ENCODE measurements at regions not wholly inside any gene's neighbourhood (a gene's known extent, or its start where the extent isn't known, plus 50 kb on each side); places are given as distances from the start of the nearest gene placed in this dataset.

GRCh38 chr12:75900226-75900625 lies 131.3 kb downstream of the PHLDA1 start:
- no peak for TF ChIP-seq HDGF (IDR thresholded peaks at IDR 0.05; ENCODE audit: borderline replicate concordance)
- TF ChIP-seq NFRKB (IDR thresholded peaks at IDR 0.05) = no peak
- no peak for TF ChIP-seq CTBP1 (IDR thresholded peaks at IDR 0.05; ENCODE audit: borderline replicate concordance)
- TF ChIP-seq FOXM1 (IDR thresholded peaks at IDR 0.05; ENCODE audit: borderline replicate concordance) = no peak
- no peak for TF ChIP-seq FOXA1 (IDR thresholded peaks at IDR 0.05)
- TF ChIP-seq TARDBP (IDR thresholded peaks at IDR 0.05) = no peak
- CTCF ChIA-PET = no interaction called here
- POLR2A ChIA-PET = no interaction called here
- DNase-seq (ENCODE audit: extremely low spot score) = no peak

- DNase-seq (ENCODE audit: extremely low spot score) = no peak
- TF ChIP-seq NFRKB (IDR thresholded peaks at IDR 0.05) = no peak
- TF ChIP-seq FOXK2 (IDR thresholded peaks at IDR 0.05) = no peak
- TF ChIP-seq FOXM1 (IDR thresholded peaks at IDR 0.05; ENCODE audit: borderline replicate concordance) = no peak
- no peak for TF ChIP-seq TARDBP (IDR thresholded peaks at IDR 0.05)
- TF ChIP-seq CTBP1 (IDR thresholded peaks at IDR 0.05; ENCODE audit: borderline replicate concordance) = no peak
- no peak for TF ChIP-seq ZNF384 (IDR thresholded peaks at IDR 0.05)
- no peak for TF ChIP-seq SUZ12 (IDR thresholded peaks at IDR 0.05)
- TF ChIP-seq PKNOX1 (IDR thresholded peaks at IDR 0.05) = no peak
- no peak for TF ChIP-seq LEF1 (IDR thresholded peaks at IDR 0.05; ENCODE audit: borderline replicate concordance)
- TF ChIP-seq L3MBTL2 (conservative IDR thresholded peaks at IDR 0.05) = no peak
- TF ChIP-seq BHLHE40 (IDR thresholded peaks at IDR 0.05; ENCODE audit: borderline replicate concordance) = no peak
- no peak for TF ChIP-seq ARNT (IDR thresholded peaks at IDR 0.05)
- TF ChIP-seq SP1 (IDR thresholded peaks at IDR 0.05) = no peak
- no peak for TF ChIP-seq HDGF (IDR thresholded peaks at IDR 0.05; ENCODE audit: borderline replicate concordance)
- no peak for TF ChIP-seq FOXA1 (IDR thresholded peaks at IDR 0.05)
- TF ChIP-seq ELF4 (IDR thresholded peaks at IDR 0.05) = no peak
- ChIA-PET CTCF (no interaction called here), POLR2A (no interaction called here)
Measured at GRCh38 chr12:75894965-75895754, 136.4 kb downstream of the PHLDA1 start.

GRCh38 chr12:75893765-75894164 lies 137.8 kb downstream of the PHLDA1 start:
- CTCF ChIA-PET = no interaction called here
- no peak for DNase-seq (ENCODE audit: extremely low spot score)
- TF ChIP-seq FOXM1 (IDR thresholded peaks at IDR 0.05; ENCODE audit: borderline replicate concordance) (no peak), FOXA1 (IDR thresholded peaks at IDR 0.05) (no peak), HDGF (IDR thresholded peaks at IDR 0.05; ENCODE audit: borderline replicate concordance) (no peak), CTBP1 (IDR thresholded peaks at IDR 0.05; ENCODE audit: borderline replicate concordance) (no peak), ZNF384 (IDR thresholded peaks at IDR 0.05) (no peak), BHLHE40 (IDR thresholded peaks at IDR 0.05; ENCODE audit: borderline replicate concordance) (no peak), SUZ12 (IDR thresholded peaks at IDR 0.05) (no peak), NFRKB (IDR thresholded peaks at IDR 0.05) (no peak), SP1 (IDR thresholded peaks at IDR 0.05) (no peak)
- POLR2A ChIA-PET = no interaction called here

- DNase-seq (ENCODE audit: extremely low spot score) = no peak
- TF ChIP-seq TARDBP (IDR thresholded peaks at IDR 0.05) (no peak), FOXM1 (IDR thresholded peaks at IDR 0.05; ENCODE audit: borderline replicate concordance) (no peak), NFRKB (IDR thresholded peaks at IDR 0.05) (no peak), ARNT (IDR thresholded peaks at IDR 0.05) (no peak), ZNF384 (IDR thresholded peaks at IDR 0.05) (no peak), SP1 (IDR thresholded peaks at IDR 0.05) (no peak), CTBP1 (IDR thresholded peaks at IDR 0.05; ENCODE audit: borderline replicate concordance) (no peak), PKNOX1 (IDR thresholded peaks at IDR 0.05) (no peak), ELF4 (IDR thresholded peaks at IDR 0.05) (no peak), SUZ12 (IDR thresholded peaks at IDR 0.05) (no peak), LEF1 (IDR thresholded peaks at IDR 0.05; ENCODE audit: borderline replicate concordance) (no peak), BHLHE40 (IDR thresholded peaks at IDR 0.05; ENCODE audit: borderline replicate concordance) (no peak), L3MBTL2 (conservative IDR thresholded peaks at IDR 0.05) (no peak), FOXA1 (IDR thresholded peaks at IDR 0.05) (no peak), FOXK2 (IDR thresholded peaks at IDR 0.05) (no peak), HDGF (IDR thresholded peaks at IDR 0.05; ENCODE audit: borderline replicate concordance) (no peak)
- ChIA-PET POLR2A (no interaction called here), CTCF (no interaction called here)
Measured at GRCh38 chr12:75892731-75893408, 138.7 kb downstream of the PHLDA1 start.

GRCh38 chr12:75891072-75891471 lies 140.5 kb downstream of the PHLDA1 start:
- POLR2A ChIA-PET = no interaction called here
- CTCF ChIA-PET = interaction anchor here (1.3 kb wide), 1 partner anchor 140 kb away, joined by 3 read pairs; no protein-coding TSS in a partner anchor
- TF ChIP-seq NFRKB (IDR thresholded peaks at IDR 0.05) (no peak), FOXM1 (IDR thresholded peaks at IDR 0.05; ENCODE audit: borderline replicate concordance) (no peak), LEF1 (IDR thresholded peaks at IDR 0.05; ENCODE audit: borderline replicate concordance) (no peak), HDGF (IDR thresholded peaks at IDR 0.05; ENCODE audit: borderline replicate concordance) (no peak), SUZ12 (IDR thresholded peaks at IDR 0.05) (no peak), CTBP1 (IDR thresholded peaks at IDR 0.05; ENCODE audit: borderline replicate concordance) (no peak), ZNF384 (IDR thresholded peaks at IDR 0.05) (no peak), SP1 (IDR thresholded peaks at IDR 0.05) (no peak), L3MBTL2 (conservative IDR thresholded peaks at IDR 0.05) (no peak), ELF4 (IDR thresholded peaks at IDR 0.05) (no peak), BHLHE40 (IDR thresholded peaks at IDR 0.05; ENCODE audit: borderline replicate concordance) (no peak), ARNT (IDR thresholded peaks at IDR 0.05) (no peak), PKNOX1 (IDR thresholded peaks at IDR 0.05) (no peak), TARDBP (IDR thresholded peaks at IDR 0.05) (no peak), FOXA1 (IDR thresholded peaks at IDR 0.05) (no peak), FOXK2 (IDR thresholded peaks at IDR 0.05) (no peak)
- no peak for DNase-seq (ENCODE audit: extremely low spot score)
